Sigmoid colon (tissue), 6 donors: ENCODE measurements at regions not wholly inside any gene's neighbourhood (a gene's known extent, or its start where the extent isn't known, plus 50 kb on each side); places are given as distances from the start of the nearest gene placed in this dataset.

Source experiments
- DNase-seq: peaks from one replicate; pipeline ENCODE4 v3.0.0-alpha.2; 2019
- H3K27ac ChIP-seq, 4 donors: fragments of 200-600 bp; sonication (generic); one replicate each; pipeline ENCODE4 v1.5.1; 2016 to 2019; ENCODE audit warnings: mild to moderate bottlenecking in 1 of 4
- H3K27me3 ChIP-seq, 3 donors: fragments of 200-600 bp; sonication (generic); one replicate each; pipeline ENCODE4 v1.5.1; 2019; ENCODE audit warnings: mild to moderate bottlenecking in 1 of 3
- H3K36me3 ChIP-seq, 4 donors: fragments of 200-600 bp; sonication (generic); one replicate each; pipeline ENCODE4 v1.5.1; 2016 to 2019
- H3K4me1 ChIP-seq, 4 donors: fragments of 200-600 bp; sonication (generic); one replicate each; pipeline ENCODE4 v1.5.1; 2017 to 2019
- H3K4me3 ChIP-seq, 4 donors: fragments of 200-600 bp; sonication (generic); one replicate each; pipeline ENCODE4 v1.5.1; 2017 to 2019; ENCODE audit warnings: mild to moderate bottlenecking in 2 of 4, moderate library complexity in 1 of 4
- H3K9me3 ChIP-seq, 4 donors: fragments of 200-600 bp in 3 of 4; sonication (generic) in 3 of 4; one replicate each; pipeline versions ENCODE4 v1.5.1 to v1.6.1; 2013 to 2019
- EP300 ChIP-seq, 4 donors: sonication (generic); formaldehyde crosslinking; IDR thresholded peaks; one replicate each; pipeline ENCODE4 v1.6.1; 2017; ENCODE audit warnings: antibody characterized with exemption in 4 of 4
- POLR2A ChIP-seq, 2 donors: fragments of 450-650 bp; IDR thresholded peaks; one replicate each; pipeline ENCODE4 v1.6.1; 2016; ENCODE audit warnings: antibody characterized with exemption in 2 of 2, mild to moderate bottlenecking in 2 of 2, moderate library complexity in 2 of 2
- POLR2AphosphoS5 ChIP-seq, 4 donors: sonication (generic); formaldehyde crosslinking; IDR thresholded peaks; one replicate each; pipeline ENCODE4 v1.6.1; 2017; ENCODE audit warnings: antibody characterized with exemption in 4 of 4
- WGBS, 2 donors: extraction: QIAGEN DNeasy Blood & Tissue Kit; methylation state at CpG; one replicate each; pipeline ENCODE4 v1.1.7; 2013; 5-methylcytosine and 5-hydroxymethylcytosine counted together
- intact Hi-C: fragments of 100-400 bp; cut with DNase I; formaldehyde crosslinking; loops from one replicate; pipeline ENCODE4 v1.15.1; 2023
- TF ChIP-seq, protein P1 (sequence below), 4 experiments: fragments of 450-650 bp in 3 of 4; fragments of 200-600 bp in 1 of 4; IDR thresholded peaks; one replicate each; pipeline ENCODE4 v1.5.1; 2016 to 2019; ENCODE audit warnings: antibody characterized with exemption in 4 of 4, mild to moderate bottlenecking in 3 of 4, moderate library complexity in 2 of 4
- donor health status: healthy with polysubstance abuse.
- donor health status: healthy.

DNA sequence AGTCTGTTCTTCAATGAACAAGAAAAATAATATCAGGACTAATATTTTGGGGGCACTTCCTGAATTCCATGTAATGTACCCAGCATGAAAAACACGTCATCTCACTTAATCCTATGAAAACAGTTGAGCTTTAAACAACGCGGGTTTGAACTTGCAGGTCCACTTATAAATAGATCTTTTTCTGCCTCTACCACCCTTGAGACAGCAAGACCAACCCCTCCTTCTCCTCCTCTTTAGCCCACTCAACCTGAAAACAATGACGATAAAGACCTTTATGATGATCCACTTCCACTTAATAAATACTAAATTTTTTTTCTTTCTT lies 203.9 kb upstream of the KRR1 start:
- WGBS, 2 donors = 91 to 94% methylated on average over 4 of the region's 4 CpGs
- TF ChIP-seq POLR2AphosphoS5 (IDR thresholded peaks at IDR 0.05) (no peak), EP300 (IDR thresholded peaks at IDR 0.05) (no peak), POLR2A (IDR thresholded peaks at IDR 0.05) (no peak)
- TF ChIP-seq, protein P1, sequence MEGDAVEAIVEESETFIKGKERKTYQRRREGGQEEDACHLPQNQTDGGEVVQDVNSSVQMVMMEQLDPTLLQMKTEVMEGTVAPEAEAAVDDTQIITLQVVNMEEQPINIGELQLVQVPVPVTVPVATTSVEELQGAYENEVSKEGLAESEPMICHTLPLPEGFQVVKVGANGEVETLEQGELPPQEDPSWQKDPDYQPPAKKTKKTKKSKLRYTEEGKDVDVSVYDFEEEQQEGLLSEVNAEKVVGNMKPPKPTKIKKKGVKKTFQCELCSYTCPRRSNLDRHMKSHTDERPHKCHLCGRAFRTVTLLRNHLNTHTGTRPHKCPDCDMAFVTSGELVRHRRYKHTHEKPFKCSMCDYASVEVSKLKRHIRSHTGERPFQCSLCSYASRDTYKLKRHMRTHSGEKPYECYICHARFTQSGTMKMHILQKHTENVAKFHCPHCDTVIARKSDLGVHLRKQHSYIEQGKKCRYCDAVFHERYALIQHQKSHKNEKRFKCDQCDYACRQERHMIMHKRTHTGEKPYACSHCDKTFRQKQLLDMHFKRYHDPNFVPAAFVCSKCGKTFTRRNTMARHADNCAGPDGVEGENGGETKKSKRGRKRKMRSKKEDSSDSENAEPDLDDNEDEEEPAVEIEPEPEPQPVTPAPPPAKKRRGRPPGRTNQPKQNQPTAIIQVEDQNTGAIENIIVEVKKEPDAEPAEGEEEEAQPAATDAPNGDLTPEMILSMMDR (IDR thresholded peaks at IDR 0.05) = no peak

DNA sequence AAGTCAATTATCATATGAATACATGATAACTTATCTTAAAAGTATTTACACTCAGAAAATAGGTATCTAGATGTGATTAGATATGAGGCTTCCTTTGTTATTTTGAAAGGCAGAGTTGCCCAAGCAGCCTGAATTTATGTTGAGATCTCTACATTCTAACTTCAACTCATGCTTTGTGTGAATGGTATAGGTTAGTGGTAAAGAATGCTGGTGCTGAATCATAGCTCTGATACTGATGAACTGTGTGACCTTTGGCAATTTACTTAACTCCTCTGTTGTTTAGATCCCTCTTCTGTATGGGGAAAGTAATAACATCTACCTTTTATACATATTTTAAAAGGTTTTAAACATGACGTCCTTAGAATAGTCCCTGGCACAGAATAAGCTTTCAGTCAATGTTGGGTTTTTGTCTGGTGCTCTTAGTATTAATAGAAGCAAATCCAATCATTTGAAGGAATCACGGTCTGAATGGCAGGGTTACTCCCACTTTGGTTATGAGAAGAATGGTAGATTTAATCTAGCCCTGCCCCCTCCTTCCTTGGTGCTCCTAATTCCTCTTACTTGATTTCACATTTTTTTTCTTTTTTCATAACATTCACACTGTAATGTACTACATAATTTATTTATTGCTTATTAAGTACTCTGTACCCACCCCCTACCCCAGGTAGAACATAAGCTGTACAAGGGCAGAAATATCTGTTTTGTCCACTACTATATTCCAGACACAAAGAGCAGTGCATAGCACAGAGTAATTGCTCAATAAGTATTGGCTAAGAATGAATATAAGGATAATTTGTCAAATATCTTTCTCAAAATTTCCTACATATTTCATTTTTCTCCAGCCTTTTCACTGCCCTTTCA lies 203.3 kb upstream of the KRR1 start:
- no peak for DNase-seq
- intact Hi-C loops = no loop called here
- no peak overlapping the region for H3K27ac ChIP-seq
- no peak for TF ChIP-seq EP300 (IDR thresholded peaks at IDR 0.05)
- no peak for TF ChIP-seq POLR2A (IDR thresholded peaks at IDR 0.05)
- H3K36me3 ChIP-seq = no peaks in the 10 kb centered on the region
- WGBS, 2 donors = 69 to 81% methylated on average over 2 of the region's 2 CpGs
- H3K4me3 ChIP-seq = no peak overlapping the region
- no peaks in the 10 kb centered on the region for H3K4me1 ChIP-seq
- no peaks in the 10 kb centered on the region for H3K9me3 ChIP-seq
- no peaks in the 10 kb centered on the region for H3K27me3 ChIP-seq

More for the DNA sequence above, 203.9 kb upstream of the KRR1 start:
- Histone ChIP-seq H3K27me3 (no peaks in the 10 kb centered on the region), H3K4me1 (peaks cover 0 to 3% (median under 1%) of the 10 kb centered on the region in 4 donors), H3K9me3 (no peaks in the 10 kb centered on the region), H3K27ac (no peak overlapping the region), H3K4me3 (no peak overlapping the region), H3K36me3 (no peaks in the 10 kb centered on the region)
- intact Hi-C loops = no loop called here
- no peak for DNase-seq

DNA sequence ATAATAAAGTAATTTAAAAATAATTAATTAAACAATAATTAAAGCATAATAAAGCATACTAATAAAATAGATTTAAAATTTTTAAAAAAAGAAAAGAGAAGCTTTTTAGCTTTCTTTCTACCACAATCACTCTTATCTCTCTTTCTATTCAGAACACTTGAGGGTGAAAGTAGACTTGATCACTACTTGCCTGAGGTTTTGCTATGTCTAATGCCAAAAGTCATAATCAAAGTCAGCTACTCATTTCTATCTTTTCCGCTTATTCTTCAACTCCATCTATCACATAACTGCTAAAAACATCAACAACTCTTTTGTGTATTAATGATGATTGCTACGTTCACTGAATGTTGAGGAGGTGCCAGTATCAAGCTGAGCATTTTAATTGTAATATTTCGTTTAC lies 202.0 kb upstream of the KRR1 start:
- H3K27me3 ChIP-seq = no peaks in the 10 kb centered on the region
- no peak overlapping the region for H3K4me3 ChIP-seq
- TF ChIP-seq EP300 (IDR thresholded peaks at IDR 0.05) (no peak), POLR2A (IDR thresholded peaks at IDR 0.05) (no peak), POLR2AphosphoS5 (IDR thresholded peaks at IDR 0.05) (no peak)
- TF ChIP-seq, protein P1 (IDR thresholded peaks at IDR 0.05) = no peak
- intact Hi-C loops = no loop called here
- H3K4me1 ChIP-seq = no peaks in the 10 kb centered on the region
- no peaks in the 10 kb centered on the region for H3K9me3 ChIP-seq
- H3K27ac ChIP-seq = no peak overlapping the region
- DNase-seq = no peak
- 85 to 92% methylated on average over 3 of the region's 3 CpGs for WGBS, 2 donors
- H3K36me3 ChIP-seq = no peaks in the 10 kb centered on the region

DNA sequence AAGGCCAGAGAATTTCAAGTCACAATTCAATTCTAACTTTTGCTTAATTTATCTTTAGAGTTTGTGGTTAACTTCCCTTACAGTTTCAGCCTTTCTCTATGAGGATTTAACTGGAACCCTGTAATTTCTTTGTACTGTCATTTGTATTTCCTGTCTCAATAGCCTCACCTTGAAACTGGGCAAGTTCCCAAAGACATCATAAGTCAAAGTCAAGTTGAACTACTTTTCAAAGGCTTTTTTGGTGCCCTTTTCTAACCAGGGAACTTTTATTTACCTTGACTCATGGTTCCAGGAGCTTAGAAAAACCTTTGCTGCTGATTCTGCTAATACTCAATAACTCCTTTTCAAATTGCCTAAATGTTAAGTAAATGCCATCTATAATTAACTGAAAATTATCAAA lies 200.8 kb upstream of the KRR1 start:
- no peak for DNase-seq
- Histone ChIP-seq H3K9me3 (no peaks in the 10 kb centered on the region), H3K4me1 (no peaks in the 10 kb centered on the region), H3K36me3 (no peaks in the 10 kb centered on the region), H3K27ac (no peak overlapping the region), H3K4me3 (no peak overlapping the region), H3K27me3 (no peaks in the 10 kb centered on the region)
- intact Hi-C loops = no loop called here
- TF ChIP-seq EP300 (IDR thresholded peaks at IDR 0.05) (no peak), POLR2AphosphoS5 (IDR thresholded peaks at IDR 0.05) (no peak), POLR2A (IDR thresholded peaks at IDR 0.05) (no peak)
- TF ChIP-seq, protein P1 (IDR thresholded peaks at IDR 0.05) = no peak

DNA sequence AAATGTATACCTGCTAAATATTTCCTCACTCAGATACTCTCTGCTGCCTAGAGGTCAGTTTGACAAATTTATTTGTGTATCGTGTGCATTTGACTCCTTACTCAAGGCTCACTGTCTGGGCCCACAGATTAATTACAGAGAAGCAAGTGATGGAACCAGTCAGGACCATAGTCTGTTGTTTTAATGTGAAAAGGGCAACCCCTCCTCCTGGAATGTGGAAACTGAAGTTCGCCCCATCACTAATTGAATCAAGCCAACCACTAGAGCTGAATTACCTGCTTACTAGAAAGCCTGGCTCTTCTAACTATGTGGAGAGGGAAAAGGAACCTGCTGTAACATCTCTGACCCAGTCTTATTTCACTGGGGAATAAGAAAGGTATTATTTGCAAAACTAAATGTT lies 199.9 kb upstream of the KRR1 start:
- intact Hi-C loops = no loop called here
- Histone ChIP-seq H3K4me3 (no peak overlapping the region), H3K27ac (no peak overlapping the region), H3K4me1 (peaks cover 0 to 7% (median 5%) of the 10 kb centered on the region in 4 donors), H3K27me3 (no peaks in the 10 kb centered on the region), H3K36me3 (no peaks in the 10 kb centered on the region), H3K9me3 (no peaks in the 10 kb centered on the region)
- 96 to 97% methylated on average over 2 of the region's 2 CpGs for WGBS, 2 donors
- TF ChIP-seq POLR2AphosphoS5 (IDR thresholded peaks at IDR 0.05) (no peak), POLR2A (IDR thresholded peaks at IDR 0.05) (no peak), EP300 (IDR thresholded peaks at IDR 0.05) (no peak)
- TF ChIP-seq, protein P1 (IDR thresholded peaks at IDR 0.05) = no peak
- DNase-seq = no peak
